HFF-Myc (cell line): ENCODE measurements at regions not wholly inside any gene's neighbourhood (a gene's known extent, or its start where the extent isn't known, plus 50 kb on each side); places are given as distances from the start of the nearest gene placed in this dataset.

Experiments used
- DNase-seq: peaks from one replicate; pipeline ENCODE4 v3.0.0-alpha.2; 2011; ENCODE audit warnings: low read depth; ENCODE audit errors: extremely low read depth
- H3K4me3 ChIP-seq: replicated peaks from 2 replicates; pipeline ENCODE4 v1.5.1; 2011; ENCODE audit warnings: low read depth, mild to moderate bottlenecking, control low read depth, low read length
- CTCF ChIP-seq: IDR thresholded peaks from 2 replicates; pipeline ENCODE4 v1.5.1; 2012; ENCODE audit warnings: mild to moderate bottlenecking, low read depth, low read length, control low read depth; ENCODE audit errors: missing control alignments

- TF ChIP-seq CTCF: no peak
- DNase-seq: no peak
- no peak overlapping the region for H3K4me3 ChIP-seq
Observed at GRCh38 chr2:236359426-236360045, 95.3 kb upstream of the ASB18 start.

- TF ChIP-seq CTCF: no peak
- no peak overlapping the region for H3K4me3 ChIP-seq
- no peak for DNase-seq
Observed at GRCh38 chr2:236360496-236360895, 96.3 kb upstream of the ASB18 start.

GRCh38 chr2:236363711-236364277 is 99.6 kb upstream of the ASB18 start:
- TF ChIP-seq CTCF: no peak
- DNase-seq: no peak

GRCh38 chr2:236365258-236366048 is 101.2 kb upstream of the ASB18 start:
- DNase-seq: no peak
- TF ChIP-seq CTCF: no peak
- H3K4me3 ChIP-seq: no peak overlapping the region

More at GRCh38 chr2:236363711-236364277, 99.6 kb upstream of the ASB18 start:
- H3K4me3 ChIP-seq: no peak overlapping the region

- TF ChIP-seq CTCF: no peak
- H3K4me3 ChIP-seq: no peak overlapping the region
- no peak for DNase-seq
Observed at GRCh38 chr2:236366049-236366387, 101.8 kb upstream of the ASB18 start.

- no peak for TF ChIP-seq CTCF
- no peak for DNase-seq
- H3K4me3 ChIP-seq: no peak overlapping the region
Observed at GRCh38 chr2:236366397-236366796, 102.2 kb upstream of the ASB18 start.
